Dermis blood vessel endothelial cell (primary cell): ENCODE measurements at regions not wholly inside any gene's neighbourhood (a gene's known extent, or its start where the extent isn't known, plus 50 kb on each side); places are given as distances from the start of the nearest gene placed in this dataset.

Source experiments
- DNase-seq: peaks from one replicate; pipeline ENCODE4 v3.0.0; 2010

DNA sequence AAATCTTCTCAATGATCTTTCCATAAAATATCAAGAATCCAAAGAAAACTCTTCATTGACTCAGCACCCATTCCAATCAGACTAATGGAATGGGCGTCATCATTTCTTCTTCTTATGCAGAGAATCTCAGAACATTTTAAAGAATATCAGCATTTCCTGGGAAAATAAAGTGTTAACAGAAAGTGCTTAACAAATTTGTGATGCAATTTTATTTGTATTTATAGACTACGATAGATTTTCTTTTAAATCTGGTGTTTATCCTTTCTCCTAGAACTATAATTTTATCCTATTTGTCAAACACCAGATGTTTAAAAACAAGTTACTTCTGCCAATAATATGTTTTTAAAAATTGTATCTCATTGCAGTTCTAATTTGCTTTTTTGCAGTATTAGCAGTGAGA is 330.7 kb downstream of the COL12A1 start:
- DNase-seq: no peak

DNA sequence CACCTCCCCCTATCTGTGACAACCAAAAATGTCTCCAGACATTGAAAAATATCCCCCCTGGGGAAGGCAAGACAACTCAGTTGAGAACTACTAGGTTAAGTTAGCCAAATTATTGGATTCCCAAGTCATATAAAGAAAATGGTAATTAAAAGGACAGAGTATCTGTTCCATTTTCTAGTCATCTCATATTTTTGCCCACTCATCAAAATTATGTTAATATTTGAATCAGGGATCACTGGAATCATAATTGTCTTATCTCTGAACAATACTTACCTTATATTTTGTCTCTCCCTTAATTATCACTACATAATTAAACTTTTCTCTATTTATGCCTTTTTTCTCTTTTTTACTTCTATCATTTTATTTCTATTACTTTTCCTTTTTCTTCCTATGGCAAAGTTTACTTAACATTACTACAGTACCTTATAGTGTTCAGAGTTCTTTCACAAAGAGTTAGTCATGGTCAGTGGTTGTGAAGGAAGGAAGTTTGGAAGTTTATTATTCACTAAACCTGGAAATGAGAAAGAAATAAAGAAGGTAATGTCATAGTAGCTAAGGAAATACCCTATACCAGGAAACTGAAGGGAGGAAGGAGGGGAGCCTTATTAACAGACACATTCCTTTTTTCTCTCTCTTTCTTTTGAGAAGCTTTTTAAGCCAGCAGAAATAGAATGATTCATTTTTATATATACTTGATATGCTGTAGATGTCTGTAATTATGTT is 332.9 kb downstream of the COL12A1 start:
- no peak for DNase-seq

DNA sequence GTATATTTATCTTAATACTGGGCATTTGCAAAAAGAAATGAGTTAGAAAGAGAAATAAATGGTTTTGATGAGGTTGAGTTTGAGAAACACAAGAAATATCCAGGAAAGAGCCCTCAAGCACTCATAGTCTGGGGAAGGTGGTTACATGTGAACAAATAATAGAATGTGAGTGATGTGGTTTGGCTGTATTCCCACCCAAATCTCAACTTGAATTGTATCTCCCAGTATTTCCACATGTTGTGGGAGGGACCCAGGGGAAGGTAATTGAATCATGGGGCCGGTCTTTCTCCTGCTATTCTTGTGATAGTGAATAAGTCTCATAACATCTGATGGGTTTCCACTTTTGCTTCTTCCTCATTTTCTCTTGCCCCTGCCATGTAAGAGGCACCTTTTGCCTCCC is 334.1 kb downstream of the COL12A1 start:
- DNase-seq: no peak

DNA sequence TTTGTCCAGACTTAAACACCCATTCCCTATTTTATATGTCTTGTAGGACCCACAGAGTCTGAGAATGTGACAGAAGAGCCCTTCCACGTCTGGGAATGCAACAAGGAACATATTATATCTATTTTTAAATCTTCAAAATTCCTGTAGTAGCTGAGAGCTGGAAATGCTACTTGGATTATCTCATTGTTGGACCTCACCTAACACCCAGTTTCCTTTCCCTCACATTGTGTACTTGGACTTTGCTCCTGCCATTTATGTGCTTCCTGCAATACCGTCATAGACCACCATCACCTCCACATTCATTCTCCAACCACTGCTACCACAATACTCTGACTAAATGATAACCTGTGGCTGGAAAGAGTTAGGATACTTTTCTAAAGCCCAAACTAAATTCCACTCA is 335.4 kb downstream of the COL12A1 start:
- no peak for DNase-seq

DNA sequence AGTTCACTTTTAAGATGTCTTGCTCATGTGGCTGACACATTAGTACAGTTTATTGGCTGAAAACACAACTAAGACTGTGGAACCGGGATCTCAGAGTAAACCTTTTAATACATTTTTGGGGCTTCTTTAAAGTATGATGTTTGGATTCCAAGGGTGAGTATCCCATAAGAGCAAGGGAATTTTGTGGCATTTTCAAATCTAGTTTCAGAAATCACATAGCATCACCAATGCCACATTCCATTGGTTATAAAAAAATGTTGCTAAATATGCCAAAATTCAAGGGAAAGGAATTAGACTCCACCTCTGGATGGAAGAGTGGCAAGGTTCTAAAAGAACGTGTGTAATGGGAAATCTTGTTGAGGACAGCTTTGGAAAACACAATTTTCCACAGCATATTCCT is 338.6 kb downstream of the COL12A1 start:
- no peak for DNase-seq

DNA sequence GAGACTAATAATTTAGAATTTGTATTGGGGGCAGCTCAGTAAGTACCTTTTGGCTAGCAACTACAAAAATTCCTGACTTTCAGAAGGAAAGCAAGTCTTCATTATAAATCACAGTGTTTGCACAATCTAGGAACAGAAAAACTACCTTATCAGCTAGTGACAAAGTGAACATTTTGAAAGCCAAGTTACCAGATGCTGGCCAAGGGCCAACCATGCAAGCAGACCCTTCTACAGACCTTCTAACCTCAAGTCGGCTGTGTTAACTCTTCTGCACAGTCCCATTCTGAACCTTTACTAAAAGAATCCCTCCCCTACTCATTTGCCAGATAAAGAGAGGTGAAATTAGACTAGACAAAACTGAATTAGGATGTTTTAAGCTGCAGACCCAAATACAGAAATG is 341.9 kb downstream of the COL12A1 start:
- DNase-seq: no peak

DNA sequence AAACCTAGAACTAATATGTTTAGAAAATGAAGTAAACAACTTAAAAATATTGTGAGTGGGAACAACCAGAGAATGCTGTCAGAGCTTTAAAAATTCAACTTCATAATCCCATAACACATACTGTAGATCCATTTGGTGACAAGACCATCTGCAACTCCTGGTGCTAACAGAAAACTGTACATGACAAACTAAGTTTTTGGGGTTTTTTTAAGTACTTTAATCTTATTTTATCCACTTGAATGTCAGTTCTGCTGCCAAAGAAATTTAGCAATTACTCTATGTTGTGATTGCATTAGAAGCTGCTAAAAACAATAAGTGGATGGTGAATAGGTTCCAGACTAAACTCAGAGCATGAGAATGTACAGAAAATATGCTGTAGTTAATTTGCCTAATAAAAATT is 345.4 kb downstream of the COL12A1 start:
- DNase-seq: no peak

DNA sequence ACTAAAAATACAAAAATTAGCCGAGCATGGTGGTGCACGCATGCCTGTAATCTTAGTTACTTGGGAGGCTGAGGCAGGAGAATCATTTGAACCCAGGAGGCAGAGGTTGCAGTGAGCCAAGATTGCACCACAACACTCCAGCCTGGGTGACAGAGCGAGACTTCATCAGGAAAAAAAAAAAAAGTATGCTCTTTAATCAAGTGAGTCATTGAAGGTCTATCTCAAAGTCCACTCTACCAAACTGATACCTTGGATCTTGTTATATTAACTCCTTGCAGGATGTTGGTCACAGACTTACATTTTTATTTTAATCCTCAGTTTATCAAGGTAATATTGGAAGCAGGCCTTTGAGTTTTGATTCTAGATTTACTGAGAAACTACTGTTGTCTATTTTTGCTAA is 348.7 kb downstream of the COL12A1 start:
- no peak for DNase-seq

DNA sequence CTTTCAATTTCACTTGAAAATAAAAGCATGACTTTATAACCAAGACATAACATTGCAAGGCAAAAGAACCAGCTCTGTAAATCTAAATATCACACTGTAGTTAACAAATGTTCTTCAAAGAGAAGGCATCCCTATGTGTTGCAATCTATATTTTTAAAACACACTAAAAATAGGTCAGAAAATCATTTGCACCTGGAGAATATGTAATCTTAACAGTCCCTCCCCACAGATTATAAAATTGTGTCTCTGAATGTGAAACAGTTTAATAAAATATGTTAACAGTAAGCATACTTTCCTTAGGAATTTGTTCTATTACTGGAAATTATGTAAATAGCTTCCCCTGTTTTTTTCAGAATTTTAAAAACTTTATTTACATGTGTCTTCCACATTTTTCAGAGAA is 351.9 kb downstream of the COL12A1 start:
- DNase-seq: no peak

DNA sequence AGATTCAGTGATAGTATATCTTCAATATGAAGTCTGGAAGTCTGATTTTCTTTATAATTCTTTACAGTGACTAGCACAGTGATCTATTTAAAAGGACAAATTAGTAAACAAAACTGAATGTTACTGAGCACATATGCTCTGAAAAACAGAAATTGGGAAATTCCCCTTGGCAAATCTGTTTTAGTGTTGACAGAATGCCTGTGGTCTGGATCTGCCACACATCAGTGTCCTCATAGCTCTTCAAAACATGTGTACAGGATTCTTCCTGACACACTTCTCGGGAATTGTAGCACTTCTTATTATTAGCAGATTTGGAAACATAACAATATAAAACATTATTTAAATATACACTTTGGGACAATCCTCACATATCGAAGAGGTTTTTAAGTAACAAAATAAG is 354.3 kb downstream of the COL12A1 start:
- no peak for DNase-seq

DNA sequence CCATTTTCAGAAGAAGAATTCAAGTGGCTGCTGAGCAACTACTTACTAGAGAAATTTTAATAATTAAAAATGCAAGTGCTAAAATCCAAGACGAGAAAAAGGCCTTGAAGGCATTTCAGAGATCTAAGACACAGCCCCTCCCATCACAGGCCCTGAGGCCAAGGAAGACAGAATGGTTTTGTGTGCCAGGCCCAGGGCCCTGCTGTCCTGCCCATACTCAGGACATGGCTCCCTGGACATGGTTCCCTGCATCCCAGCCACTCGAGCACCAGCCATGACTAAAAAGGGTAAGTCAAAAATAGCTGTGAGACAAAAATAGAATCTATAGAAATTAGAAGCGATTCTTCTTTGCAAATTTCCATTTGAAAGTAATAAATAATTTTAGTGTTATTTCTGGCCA is 364.9 kb downstream of the COL12A1 start:
- no peak for DNase-seq

DNA sequence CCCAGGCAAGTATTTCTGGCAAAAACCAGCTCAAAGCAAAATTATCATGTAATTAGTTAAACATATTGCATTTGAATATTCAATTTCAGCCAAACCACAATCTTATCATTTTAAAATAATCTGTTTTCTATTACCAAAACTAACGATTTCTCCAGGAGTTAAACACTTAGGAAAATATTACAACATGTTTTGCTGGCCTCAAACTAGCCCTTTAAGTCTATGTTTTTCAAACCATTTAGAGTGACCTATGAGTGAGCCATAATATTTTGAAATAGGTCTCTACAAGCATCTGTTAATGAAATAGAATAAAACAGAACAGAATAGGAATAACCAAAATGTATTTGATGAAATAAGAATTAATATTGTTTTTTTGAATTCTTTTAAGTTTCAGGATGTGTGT is 370.9 kb downstream of the COL12A1 start:
- no peak for DNase-seq

DNA sequence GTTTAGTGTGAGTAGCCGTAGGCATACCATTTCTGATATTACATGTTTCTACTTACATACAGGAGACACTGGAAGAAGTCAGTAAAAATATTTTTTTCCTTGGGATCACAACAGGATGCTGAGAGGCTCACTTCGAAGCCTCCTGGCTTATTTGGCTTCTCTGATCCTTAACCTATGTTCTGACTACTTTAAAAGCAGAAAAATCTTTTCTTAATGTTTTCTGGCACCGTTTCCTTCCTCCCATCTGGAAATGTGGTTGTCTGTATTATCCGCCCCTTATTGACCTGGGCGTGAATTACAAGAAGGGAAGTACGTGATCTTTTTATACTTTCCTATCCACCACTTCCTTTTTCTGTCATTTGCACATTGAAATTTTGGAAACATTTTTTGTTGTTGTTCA is 379.6 kb downstream of the COL12A1 start:
- DNase-seq: no peak

DNA sequence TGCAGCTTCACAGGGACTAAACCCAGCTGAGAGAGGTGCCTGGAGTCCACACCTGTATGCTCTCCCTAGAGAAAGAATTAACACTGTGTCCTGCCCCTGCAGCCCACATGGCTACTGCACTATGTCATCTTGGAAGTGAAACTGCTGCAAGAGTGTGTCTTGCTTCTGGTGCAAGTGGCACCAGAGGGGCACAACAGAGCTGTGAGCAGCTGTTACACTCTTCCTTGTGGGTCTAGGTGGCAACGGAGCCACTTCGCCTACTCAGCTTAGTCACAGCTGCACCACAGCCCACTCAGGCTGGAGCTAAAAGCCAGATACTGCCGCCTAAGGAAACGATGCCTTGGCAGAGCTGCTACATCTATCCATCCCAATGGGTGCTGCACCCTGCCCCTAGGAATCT is 391.4 kb downstream of the COL12A1 start:
- no peak for DNase-seq

DNA sequence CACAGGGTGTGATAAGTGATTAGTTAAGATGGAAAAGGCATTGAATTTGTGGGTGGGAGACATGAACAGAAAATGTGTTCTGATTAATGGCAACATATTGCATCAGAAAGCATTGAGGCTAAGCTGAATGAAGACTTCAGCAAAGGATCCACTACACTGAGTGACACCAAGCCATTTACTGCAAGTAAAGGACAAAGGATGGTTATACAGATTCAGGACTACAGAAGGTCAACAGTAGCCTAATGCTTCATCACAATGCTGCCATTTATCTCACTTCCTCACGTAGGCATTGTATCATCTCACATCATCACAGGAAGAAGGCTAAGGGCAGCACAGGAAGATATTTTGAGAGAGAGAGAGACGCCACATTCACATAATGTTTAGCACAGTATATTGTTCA is 398.2 kb downstream of the COL12A1 start:
- DNase-seq: no peak

DNA sequence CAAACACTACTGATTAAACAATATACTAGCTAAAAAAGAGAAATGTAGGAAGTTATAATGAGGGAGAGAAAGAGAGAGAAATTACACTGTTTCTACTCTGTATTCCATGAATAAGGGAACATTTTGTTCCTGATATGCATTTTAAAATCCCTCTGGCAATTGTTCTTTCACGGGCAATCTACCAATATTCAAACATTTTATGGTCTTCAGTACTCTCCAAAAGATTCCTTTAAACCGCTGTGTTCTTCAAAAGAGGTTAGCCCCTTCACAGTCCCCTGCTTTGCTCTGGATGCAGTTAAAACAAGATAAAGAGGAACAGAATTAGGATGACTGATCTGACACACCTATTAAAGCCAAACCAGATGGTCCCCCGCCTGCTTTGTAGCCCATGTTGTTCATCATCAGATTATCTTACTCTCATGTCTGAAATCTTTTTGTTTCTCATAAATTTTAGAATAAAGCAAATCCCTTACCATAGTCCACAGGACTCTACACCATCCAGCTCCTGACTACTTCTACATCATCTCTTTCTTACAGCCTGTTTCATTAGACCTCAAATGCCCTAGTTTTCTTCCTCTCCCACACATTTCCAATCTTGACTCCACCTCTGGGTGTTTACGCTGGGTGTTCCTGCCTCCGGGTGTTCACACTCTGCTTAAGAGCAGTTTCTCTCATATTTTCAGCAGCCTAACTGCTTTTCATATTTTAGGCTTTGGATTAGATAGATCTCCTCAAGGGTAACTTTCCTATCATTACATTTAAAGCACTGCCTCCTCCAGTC is 399.7 kb downstream of the COL12A1 start:
- DNase-seq: no peak

DNA sequence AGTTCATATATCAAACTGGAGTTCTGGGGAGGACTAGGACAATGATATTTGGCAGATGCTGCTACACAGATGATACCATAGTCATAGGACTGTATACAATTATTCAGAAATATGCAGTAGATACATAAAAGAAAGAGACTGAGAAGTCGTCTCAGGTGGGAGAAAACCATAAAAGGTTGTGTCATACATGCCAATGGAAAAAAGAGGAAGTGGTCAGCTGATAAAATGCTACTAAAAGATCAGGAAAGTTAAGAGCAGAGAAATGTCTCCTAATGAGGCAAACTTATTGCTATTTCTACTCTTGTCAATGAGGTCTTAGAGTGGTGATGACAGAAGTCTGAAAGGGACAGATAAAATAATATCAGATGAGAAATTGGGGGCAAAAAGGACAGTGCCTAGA is 407.6 kb downstream of the COL12A1 start:
- no peak for DNase-seq

DNA sequence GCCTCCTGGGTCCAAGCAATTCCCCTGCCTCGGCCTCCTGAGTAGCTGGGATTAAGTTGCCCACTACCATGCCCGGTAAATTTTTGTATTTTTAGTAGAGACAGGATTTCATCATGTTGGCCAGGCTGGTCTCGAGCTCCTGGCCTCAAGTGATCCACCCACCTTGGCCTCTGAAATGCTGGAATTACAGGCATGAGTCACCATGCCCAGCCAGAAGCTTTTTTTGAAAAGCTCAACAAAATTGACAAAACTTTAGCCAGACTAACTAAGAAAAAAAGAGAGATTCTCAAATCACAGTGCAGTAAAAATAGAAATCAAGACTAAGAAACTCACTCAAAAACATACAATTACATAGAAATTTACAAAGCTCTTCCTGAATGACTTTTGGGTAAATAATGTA is 420.6 kb downstream of the COL12A1 start:
- DNase-seq: no peak

DNA sequence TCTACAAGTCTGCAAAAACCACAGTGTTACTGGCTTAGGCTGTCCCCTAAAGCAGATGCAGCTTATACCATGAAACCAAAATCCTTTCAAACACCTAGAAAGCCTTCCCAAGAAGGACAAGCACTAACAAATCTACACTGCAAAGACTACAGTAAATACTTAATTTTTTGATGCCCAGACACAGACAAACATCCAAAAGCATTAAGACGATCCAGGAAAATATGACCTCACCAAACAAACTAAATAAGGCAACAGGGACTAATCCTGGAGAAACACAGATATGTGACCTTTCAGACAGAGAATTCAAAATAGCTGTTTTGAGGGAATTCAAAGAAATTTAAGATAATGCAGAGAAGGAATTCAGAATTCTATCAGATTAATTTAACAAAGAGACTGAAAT is 423.5 kb downstream of the COL12A1 start:
- DNase-seq: no peak

DNA sequence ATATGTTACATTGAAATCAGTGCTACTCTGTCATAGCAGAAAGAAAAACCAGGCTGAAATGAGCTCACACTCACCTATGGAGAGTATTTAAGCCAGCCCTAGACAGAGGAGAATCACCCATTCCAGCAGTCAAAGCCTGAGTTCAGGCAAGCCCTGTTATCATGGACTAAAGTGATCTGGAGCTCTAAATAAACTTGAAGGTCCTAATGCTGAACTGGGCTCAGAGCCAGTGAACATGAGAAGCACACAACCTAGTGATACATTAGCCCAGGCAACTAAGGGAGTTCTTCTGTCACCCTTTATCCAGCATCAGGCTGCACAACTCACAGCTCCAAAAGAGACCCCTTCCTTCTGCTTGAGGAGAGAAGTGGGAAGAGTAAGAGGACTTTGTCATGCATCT is 425.0 kb downstream of the COL12A1 start:
- DNase-seq: no peak

DNA sequence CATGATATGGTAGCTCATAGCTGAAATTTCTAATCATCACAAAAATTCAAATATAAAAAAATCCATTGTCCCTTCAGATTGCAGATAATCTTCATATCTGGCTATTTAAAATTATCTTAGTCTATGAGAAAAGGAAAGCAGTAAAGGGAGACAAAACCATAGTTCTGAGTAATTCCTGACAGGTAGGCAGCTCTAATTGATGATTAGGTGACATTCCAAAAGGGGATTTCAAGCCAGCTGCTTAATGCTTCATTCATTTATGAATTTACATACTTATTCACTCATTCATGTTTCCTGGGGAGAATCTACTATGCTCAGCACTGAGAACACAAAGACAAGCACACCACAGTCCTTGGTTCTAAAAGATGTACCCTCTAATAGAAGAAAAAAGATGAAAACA is 437.1 kb downstream of the COL12A1 start:
- DNase-seq: no peak

DNA sequence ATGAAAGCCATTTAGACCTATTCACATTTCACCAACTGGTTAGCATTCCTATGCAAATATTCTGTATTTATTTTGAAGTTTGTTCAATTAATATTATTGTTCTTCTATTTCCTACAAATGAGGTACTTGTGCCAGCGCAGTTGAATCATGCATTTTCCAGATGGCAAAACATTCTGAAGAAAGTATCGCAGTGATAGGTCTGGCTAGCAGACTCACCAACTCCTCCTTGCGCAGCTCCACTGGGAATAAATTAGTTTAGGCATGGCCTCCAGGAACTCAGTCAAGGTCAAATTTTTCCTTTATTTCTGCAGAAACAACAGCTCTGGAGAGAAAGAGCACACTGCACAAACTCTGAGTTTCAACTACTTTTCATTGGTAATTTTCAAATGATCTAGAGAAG is 437.7 kb downstream of the COL12A1 start:
- no peak for DNase-seq

DNA sequence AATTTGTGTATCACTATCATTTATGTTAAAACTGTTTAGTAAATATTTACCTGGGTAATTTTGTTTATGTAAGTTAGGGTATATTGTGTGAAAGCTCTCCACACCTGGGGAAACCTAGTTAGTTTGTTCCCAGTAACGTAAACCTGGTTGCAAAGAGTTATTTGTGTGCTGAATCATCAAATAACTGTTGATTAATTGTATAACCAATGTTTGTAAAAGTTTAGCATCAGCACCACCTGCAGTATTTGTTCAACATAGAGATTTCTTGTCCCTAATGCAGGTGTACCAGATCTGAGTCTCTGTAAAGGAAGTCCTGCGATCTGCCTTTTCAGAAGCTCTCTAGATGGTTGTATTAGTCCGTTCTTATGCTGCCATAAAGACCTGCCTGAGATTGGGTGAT is 440.4 kb downstream of the COL12A1 start:
- DNase-seq: no peak

DNA sequence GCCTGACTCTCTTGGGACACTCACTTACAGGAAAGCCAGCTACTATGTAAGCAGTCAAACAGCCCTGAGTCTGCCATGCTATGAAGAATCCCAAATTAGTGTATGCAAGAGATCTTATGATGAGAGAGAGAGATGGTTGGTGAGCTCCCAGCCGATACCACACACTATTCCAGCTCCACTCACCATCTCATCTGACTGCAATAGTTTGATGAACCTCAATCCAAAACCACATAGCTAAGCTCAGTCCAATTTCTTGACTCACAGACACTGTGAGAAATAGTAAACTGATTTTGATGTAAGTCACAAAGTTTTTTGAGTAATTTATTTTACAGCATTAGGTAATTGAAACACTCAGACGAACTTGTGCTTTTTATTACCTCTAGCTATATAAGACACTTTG is 441.4 kb downstream of the COL12A1 start:
- no peak for DNase-seq

DNA sequence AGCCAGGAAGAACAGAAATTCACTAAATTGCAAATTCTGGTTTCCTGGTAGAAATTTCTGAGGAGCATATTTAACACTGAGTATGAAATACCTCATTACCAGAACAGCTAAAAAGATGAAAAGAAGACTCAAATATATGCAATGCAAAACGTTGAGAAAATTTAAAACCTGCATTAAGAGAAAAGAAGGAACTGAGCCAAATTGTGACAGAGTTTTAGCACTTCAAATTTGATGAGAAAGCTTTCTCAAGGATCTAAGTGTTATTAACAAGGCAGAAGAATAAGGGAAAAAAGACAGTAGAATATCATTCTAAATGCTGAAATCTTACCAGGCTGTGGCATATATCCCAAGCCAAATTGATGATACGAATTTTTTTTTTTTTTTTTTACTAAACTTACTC is 443.0 kb downstream of the COL12A1 start:
- no peak for DNase-seq
